ENCODE measurements at regions not wholly inside any gene's neighbourhood (a gene's known extent, or its start where the extent isn't known, plus 50 kb on each side); places are given as distances from the start of the nearest gene placed in this dataset.
"Not testable (repeated sequence)": the region's sequence is repeated elsewhere in the genome, so short reads cannot be mapped to it uniquely, and the experiment has no call there.

GRCh38 chr1:213452501-213452900, 401.5 kb downstream of the RPS6KC1 start:
- no peak overlapping the region for H3K27ac ChIP-seq (ENCODE audit: insufficient read depth, low read depth, low read length, poor library complexity, severe bottlenecking)
- no peaks in the 10 kb centered on the region for H3K9me3 ChIP-seq (ENCODE audit: control insufficient read depth, low read length)
- no peak overlapping the region for H3K4me3 ChIP-seq (ENCODE audit: insufficient read depth, low read depth, low read length)
- H3K27me3 ChIP-seq (ENCODE audit: control insufficient read depth, insufficient read depth, low read length, poor library complexity, severe bottlenecking) = no peaks in the 10 kb centered on the region
- H3K4me1 ChIP-seq (ENCODE audit: control insufficient read depth, insufficient read depth, low read length) = peaks cover 15% of the 10 kb centered on the region
- no peaks in the 10 kb centered on the region for H3K36me3 ChIP-seq (ENCODE audit: control insufficient read depth, insufficient read depth, low read length)
- WGBS, 2 experiments = 76 to 80% methylated on average over 4 of the region's 4 CpGs

GRCh38 chr1:213457186-213457585, 406.1 kb downstream of the RPS6KC1 start:
- WGBS, 2 experiments = 68 to 70% methylated on average over 4 of the region's 4 CpGs
- H3K4me3 ChIP-seq (ENCODE audit: insufficient read depth, low read depth, low read length) = no peak overlapping the region

GRCh38 chr1:213457733-213458132, 406.7 kb downstream of the RPS6KC1 start:
- Histone ChIP-seq H3K4me1 (ENCODE audit: control insufficient read depth, insufficient read depth, low read length) (no peaks in the 10 kb centered on the region), H3K9me3 (ENCODE audit: control insufficient read depth, low read length) (no peaks in the 10 kb centered on the region), H3K36me3 (ENCODE audit: control insufficient read depth, insufficient read depth, low read length) (no peaks in the 10 kb centered on the region), H3K27me3 (ENCODE audit: control insufficient read depth, insufficient read depth, low read length, poor library complexity, severe bottlenecking) (no peaks in the 10 kb centered on the region), H3K27ac (ENCODE audit: insufficient read depth, low read depth, low read length, poor library complexity, severe bottlenecking) (no peak overlapping the region), H3K4me3 (ENCODE audit: insufficient read depth, low read depth, low read length) (no peak overlapping the region)
- WGBS, 2 experiments = 94% methylated on average over 2 of the region's 2 CpGs; no CpG with 5 or more reads in 1 of the 2 experiments

More at GRCh38 chr1:213457186-213457585, 406.1 kb downstream of the RPS6KC1 start:
- no peak overlapping the region for H3K27ac ChIP-seq (ENCODE audit: insufficient read depth, low read depth, low read length, poor library complexity, severe bottlenecking)
- no peaks in the 10 kb centered on the region for H3K9me3 ChIP-seq (ENCODE audit: control insufficient read depth, low read length)
- no peaks in the 10 kb centered on the region for H3K27me3 ChIP-seq (ENCODE audit: control insufficient read depth, insufficient read depth, low read length, poor library complexity, severe bottlenecking)
- no peaks in the 10 kb centered on the region for H3K36me3 ChIP-seq (ENCODE audit: control insufficient read depth, insufficient read depth, low read length)
- peaks cover 5% of the 10 kb centered on the region for H3K4me1 ChIP-seq (ENCODE audit: control insufficient read depth, insufficient read depth, low read length)

- not testable (repeated sequence) for H3K4me1 ChIP-seq (ENCODE audit: control insufficient read depth, insufficient read depth, low read length); H3K27me3 ChIP-seq (ENCODE audit: control insufficient read depth, insufficient read depth, low read length, poor library complexity, severe bottlenecking); H3K27ac ChIP-seq (ENCODE audit: insufficient read depth, low read depth, low read length, poor library complexity, severe bottlenecking); H3K4me3 ChIP-seq (ENCODE audit: insufficient read depth, low read depth, low read length); H3K9me3 ChIP-seq (ENCODE audit: control insufficient read depth, low read length); H3K36me3 ChIP-seq (ENCODE audit: control insufficient read depth, insufficient read depth, low read length)
- WGBS, 2 experiments = 84 to 89% methylated on average over 2 to 3 of the region's 3 CpGs
Measured at GRCh38 chr1:213462374-213462773, 411.3 kb downstream of the RPS6KC1 start.

DNA sequence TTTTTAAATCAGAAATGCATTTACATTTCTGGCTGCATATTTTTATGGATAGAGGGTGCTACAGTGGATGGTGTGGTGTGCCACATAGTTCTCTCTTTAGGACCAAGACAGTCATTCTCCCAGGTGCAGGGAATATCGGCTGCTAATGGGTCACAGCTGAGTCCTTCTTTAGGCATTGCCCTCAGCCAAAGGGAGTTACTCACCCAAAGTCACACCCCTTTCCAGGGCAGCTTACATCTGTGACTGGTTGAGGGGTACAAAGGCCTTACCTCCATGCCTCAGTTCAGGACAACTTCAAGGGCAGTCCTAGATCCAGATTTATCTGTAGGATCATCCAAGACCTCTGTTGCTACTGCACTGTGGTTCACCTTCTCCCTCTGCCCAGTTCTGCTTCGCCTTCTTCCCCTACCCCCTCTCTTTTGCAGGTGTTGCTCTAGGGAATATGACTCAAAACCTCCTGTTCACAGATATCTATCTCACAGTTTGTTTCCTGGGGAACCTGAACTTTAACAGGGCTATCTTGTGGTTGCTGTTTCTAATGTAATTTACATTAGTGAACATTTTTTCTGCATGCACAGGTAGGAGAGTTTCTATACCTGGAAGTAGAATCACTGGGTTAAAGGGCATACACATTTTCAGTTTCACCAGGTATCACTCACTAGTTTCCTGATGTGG, 413.9 kb downstream of the RPS6KC1 start:
- Histone ChIP-seq H3K4me3 (ENCODE audit: insufficient read depth, low read depth, low read length) (no peak overlapping the region), H3K9me3 (ENCODE audit: control insufficient read depth, low read length) (no peaks in the 10 kb centered on the region), H3K27me3 (ENCODE audit: control insufficient read depth, insufficient read depth, low read length, poor library complexity, severe bottlenecking) (no peaks in the 10 kb centered on the region), H3K4me1 (ENCODE audit: control insufficient read depth, insufficient read depth, low read length) (no peaks in the 10 kb centered on the region), H3K27ac (ENCODE audit: insufficient read depth, low read depth, low read length, poor library complexity, severe bottlenecking) (no peak overlapping the region), H3K36me3 (ENCODE audit: control insufficient read depth, insufficient read depth, low read length) (no peaks in the 10 kb centered on the region)
- 83 to 95% methylated on average over 2 of the region's 2 CpGs for WGBS, 2 experiments

GRCh38 chr1:213466541-213466940, 415.5 kb downstream of the RPS6KC1 start:
- no peak overlapping the region for H3K27ac ChIP-seq (ENCODE audit: insufficient read depth, low read depth, low read length, poor library complexity, severe bottlenecking)
- no peaks in the 10 kb centered on the region for H3K4me1 ChIP-seq (ENCODE audit: control insufficient read depth, insufficient read depth, low read length)

GRCh38 chr1:213474054-213474453, 423.0 kb downstream of the RPS6KC1 start:
- no peaks in the 10 kb centered on the region for H3K4me1 ChIP-seq (ENCODE audit: control insufficient read depth, insufficient read depth, low read length)
- no peak overlapping the region for H3K27ac ChIP-seq (ENCODE audit: insufficient read depth, low read depth, low read length, poor library complexity, severe bottlenecking)
- no peaks in the 10 kb centered on the region for H3K27me3 ChIP-seq (ENCODE audit: control insufficient read depth, insufficient read depth, low read length, poor library complexity, severe bottlenecking)
- WGBS, 2 experiments = 82 to 84% methylated on average over 7 of the region's 7 CpGs
- H3K9me3 ChIP-seq (ENCODE audit: control insufficient read depth, low read length) = no peaks in the 10 kb centered on the region
- H3K4me3 ChIP-seq (ENCODE audit: insufficient read depth, low read depth, low read length) = no peak overlapping the region
- no peaks in the 10 kb centered on the region for H3K36me3 ChIP-seq (ENCODE audit: control insufficient read depth, insufficient read depth, low read length)

More at GRCh38 chr1:213466541-213466940, 415.5 kb downstream of the RPS6KC1 start:
- no peak overlapping the region for H3K4me3 ChIP-seq (ENCODE audit: insufficient read depth, low read depth, low read length)
- no peaks in the 10 kb centered on the region for H3K27me3 ChIP-seq (ENCODE audit: control insufficient read depth, insufficient read depth, low read length, poor library complexity, severe bottlenecking)
- no peaks in the 10 kb centered on the region for H3K36me3 ChIP-seq (ENCODE audit: control insufficient read depth, insufficient read depth, low read length)
- no peaks in the 10 kb centered on the region for H3K9me3 ChIP-seq (ENCODE audit: control insufficient read depth, low read length)

DNA sequence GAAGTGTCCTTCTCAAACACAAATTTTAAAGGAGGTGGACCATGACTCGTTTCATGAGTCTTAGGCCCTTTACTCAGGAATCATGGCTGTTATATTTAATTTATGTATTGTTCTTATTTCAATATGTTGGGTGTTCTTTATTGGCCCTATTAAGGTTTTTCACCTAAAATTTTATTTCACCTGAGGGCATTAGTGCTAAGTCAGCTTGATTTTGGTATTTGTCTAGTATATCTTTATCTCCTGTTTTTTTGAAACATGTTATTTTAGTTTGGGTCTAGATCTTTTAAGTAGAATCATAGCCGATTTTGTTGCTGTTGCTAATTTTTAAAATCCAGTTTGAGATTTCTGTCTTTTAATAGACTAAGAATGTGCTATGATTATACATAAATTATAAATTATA, 430.4 kb downstream of the RPS6KC1 start:
- no peak overlapping the region for H3K4me3 ChIP-seq (ENCODE audit: insufficient read depth, low read depth, low read length)
- H3K4me1 ChIP-seq (ENCODE audit: control insufficient read depth, insufficient read depth, low read length) = no peaks in the 10 kb centered on the region
- no peaks in the 10 kb centered on the region for H3K9me3 ChIP-seq (ENCODE audit: control insufficient read depth, low read length)
- no peaks in the 10 kb centered on the region for H3K36me3 ChIP-seq (ENCODE audit: control insufficient read depth, insufficient read depth, low read length)
- no peaks in the 10 kb centered on the region for H3K27me3 ChIP-seq (ENCODE audit: control insufficient read depth, insufficient read depth, low read length, poor library complexity, severe bottlenecking)
- 83 to 95% methylated on average over 1 to 2 of the region's 2 CpGs for WGBS, 2 experiments
- no peak overlapping the region for H3K27ac ChIP-seq (ENCODE audit: insufficient read depth, low read depth, low read length, poor library complexity, severe bottlenecking)

GRCh38 chr1:213484333-213484732, 433.3 kb downstream of the RPS6KC1 start:
- Histone ChIP-seq H3K4me1 (ENCODE audit: control insufficient read depth, insufficient read depth, low read length) (no peaks in the 10 kb centered on the region), H3K27me3 (ENCODE audit: control insufficient read depth, insufficient read depth, low read length, poor library complexity, severe bottlenecking) (no peaks in the 10 kb centered on the region), H3K9me3 (ENCODE audit: control insufficient read depth, low read length) (no peaks in the 10 kb centered on the region), H3K36me3 (ENCODE audit: control insufficient read depth, insufficient read depth, low read length) (no peaks in the 10 kb centered on the region), H3K27ac (ENCODE audit: insufficient read depth, low read depth, low read length, poor library complexity, severe bottlenecking) (no peak overlapping the region), H3K4me3 (ENCODE audit: insufficient read depth, low read depth, low read length) (no peak overlapping the region)
- 77 to 90% methylated on average over 3 of the region's 3 CpGs for WGBS, 2 experiments

- WGBS, 2 experiments = 90 to 97% methylated on average over 1 of the region's 1 CpG
- no peaks in the 10 kb centered on the region for H3K36me3 ChIP-seq (ENCODE audit: control insufficient read depth, insufficient read depth, low read length)
Measured at GRCh38 chr1:213484758-213485157, 433.7 kb downstream of the RPS6KC1 start.

GRCh38 chr1:213486488-213486887, 435.4 kb downstream of the RPS6KC1 start:
- Histone ChIP-seq H3K27ac (ENCODE audit: insufficient read depth, low read depth, low read length, poor library complexity, severe bottlenecking) (no peak overlapping the region), H3K4me3 (ENCODE audit: insufficient read depth, low read depth, low read length) (no peak overlapping the region), H3K9me3 (ENCODE audit: control insufficient read depth, low read length) (no peaks in the 10 kb centered on the region), H3K4me1 (ENCODE audit: control insufficient read depth, insufficient read depth, low read length) (no peaks in the 10 kb centered on the region), H3K27me3 (ENCODE audit: control insufficient read depth, insufficient read depth, low read length, poor library complexity, severe bottlenecking) (no peaks in the 10 kb centered on the region), H3K36me3 (ENCODE audit: control insufficient read depth, insufficient read depth, low read length) (no peaks in the 10 kb centered on the region)
- 61 to 100% methylated on average over 2 to 3 of the region's 3 CpGs for WGBS, 2 experiments

More at GRCh38 chr1:213484758-213485157, 433.7 kb downstream of the RPS6KC1 start:
- H3K9me3 ChIP-seq (ENCODE audit: control insufficient read depth, low read length) = no peaks in the 10 kb centered on the region
- no peaks in the 10 kb centered on the region for H3K27me3 ChIP-seq (ENCODE audit: control insufficient read depth, insufficient read depth, low read length, poor library complexity, severe bottlenecking)
- no peak overlapping the region for H3K4me3 ChIP-seq (ENCODE audit: insufficient read depth, low read depth, low read length)
- no peaks in the 10 kb centered on the region for H3K4me1 ChIP-seq (ENCODE audit: control insufficient read depth, insufficient read depth, low read length)
- no peak overlapping the region for H3K27ac ChIP-seq (ENCODE audit: insufficient read depth, low read depth, low read length, poor library complexity, severe bottlenecking)
